ENCODE measurements at regions not wholly inside any gene's neighbourhood (a gene's known extent, or its start where the extent isn't known, plus 50 kb on each side); places are given as distances from the start of the nearest gene placed in this dataset.

DNA sequence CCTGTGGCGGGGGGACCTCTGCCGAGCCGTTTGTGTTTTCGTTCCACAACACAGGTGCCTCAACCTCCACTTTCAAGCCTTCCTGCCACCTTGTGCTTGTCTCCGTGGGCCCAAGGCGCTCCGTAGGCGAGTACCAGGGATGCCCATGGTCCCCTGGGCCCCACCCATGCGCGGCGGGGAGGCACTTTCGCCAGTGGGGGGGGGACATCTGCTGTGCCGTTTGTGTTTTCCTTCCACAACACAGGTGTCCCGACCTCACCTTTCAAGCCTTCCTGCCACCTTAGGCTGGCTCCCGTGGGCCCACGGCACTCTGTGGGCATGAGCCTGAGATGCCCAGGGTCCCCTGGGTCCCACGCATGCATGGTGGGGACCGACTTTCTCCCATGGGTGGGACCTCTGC, 335.9 kb downstream of the ALG10 start:
- Histone ChIP-seq H3K4me3 (ENCODE audit: low read length in 3 of 3) (no peak overlapping the region), H3K9me3 (ENCODE audit: control insufficient read depth in 3 of 3, low read length in 3 of 3) (peaks cover 0 to 15% (median 0%) of the 10 kb centered on the region in 3 donors), H3K4me1 (ENCODE audit: control insufficient read depth in 3 of 3, insufficient read depth in 3 of 3, low read length in 3 of 3) (no peaks in the 10 kb centered on the region), H3K9ac (ENCODE audit: low read depth in 1 of 3, low read length in 3 of 3) (no peak overlapping the region), H3K36me3 (ENCODE audit: control insufficient read depth in 3 of 3, insufficient read depth in 3 of 3, low read length in 3 of 3) (no peaks in the 10 kb centered on the region), H3K27me3 (ENCODE audit: control insufficient read depth in 3 of 3, insufficient read depth in 3 of 3, low read length in 3 of 3) (peaks cover 0 to 6% (median 6%) of the 10 kb centered on the region in 3 donors), H3K27ac (ENCODE audit: low read depth, low read length) (no peak overlapping the region)

- Histone ChIP-seq H3K27me3 (ENCODE audit: control insufficient read depth in 3 of 3, insufficient read depth in 3 of 3, low read length in 3 of 3) (no peaks in the 10 kb centered on the region), H3K4me1 (ENCODE audit: control insufficient read depth in 3 of 3, insufficient read depth in 3 of 3, low read length in 3 of 3) (no peaks in the 10 kb centered on the region), H3K9me3 (ENCODE audit: control insufficient read depth in 3 of 3, low read length in 3 of 3) (peaks cover 0 to 11% (median 2%) of the 10 kb centered on the region in 3 donors), H3K36me3 (ENCODE audit: control insufficient read depth in 3 of 3, insufficient read depth in 3 of 3, low read length in 3 of 3) (no peaks in the 10 kb centered on the region), H3K4me3 (ENCODE audit: low read length in 3 of 3) (no peak overlapping the region), H3K27ac (ENCODE audit: low read depth, low read length) (no peak overlapping the region), H3K9ac (ENCODE audit: low read depth in 1 of 3, low read length in 3 of 3) (no peak overlapping the region)
Measured at GRCh38 chr12:34361721-34362316, 339.5 kb downstream of the ALG10 start.

GRCh38 chr12:34363050-34363673, 340.9 kb downstream of the ALG10 start:
- Histone ChIP-seq H3K9ac (ENCODE audit: low read depth in 1 of 3, low read length in 3 of 3) (no peak overlapping the region), H3K36me3 (ENCODE audit: control insufficient read depth in 3 of 3, insufficient read depth in 3 of 3, low read length in 3 of 3) (no peaks in the 10 kb centered on the region), H3K4me3 (ENCODE audit: low read length in 3 of 3) (no peak overlapping the region), H3K4me1 (ENCODE audit: control insufficient read depth in 3 of 3, insufficient read depth in 3 of 3, low read length in 3 of 3) (no peaks in the 10 kb centered on the region), H3K27me3 (ENCODE audit: control insufficient read depth in 3 of 3, insufficient read depth in 3 of 3, low read length in 3 of 3) (no peaks in the 10 kb centered on the region), H3K27ac (ENCODE audit: low read depth, low read length) (no peak overlapping the region), H3K9me3 (ENCODE audit: control insufficient read depth in 3 of 3, low read length in 3 of 3) (peaks cover 0 to 13% (median 3%) of the 10 kb centered on the region in 3 donors)

DNA sequence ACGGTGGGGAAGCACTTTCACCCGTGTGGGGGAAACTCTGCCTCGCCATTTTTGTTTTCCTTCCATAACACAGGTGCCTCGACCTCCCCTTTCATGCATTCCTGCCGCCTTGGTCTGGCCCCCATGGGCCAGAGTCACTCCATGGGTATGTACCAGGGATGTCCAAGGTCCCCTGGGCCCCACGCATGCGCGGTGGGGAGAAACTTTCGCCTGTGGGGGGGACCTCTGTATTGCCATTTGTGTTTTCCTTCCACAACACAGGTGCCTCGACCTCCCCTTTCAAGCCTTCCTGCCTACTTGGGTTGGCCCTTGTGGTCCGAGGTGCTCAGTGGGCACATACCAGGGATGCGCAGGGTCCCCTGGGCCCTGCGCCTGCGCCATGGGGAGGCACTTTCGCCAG, 345.8 kb downstream of the ALG10 start:
- no peaks in the 10 kb centered on the region for H3K27me3 ChIP-seq (ENCODE audit: control insufficient read depth in 3 of 3, insufficient read depth in 3 of 3, low read length in 3 of 3)
- H3K36me3 ChIP-seq (ENCODE audit: control insufficient read depth in 3 of 3, insufficient read depth in 3 of 3, low read length in 3 of 3) = no peaks in the 10 kb centered on the region
- no peaks in the 10 kb centered on the region for H3K4me1 ChIP-seq (ENCODE audit: control insufficient read depth in 3 of 3, insufficient read depth in 3 of 3, low read length in 3 of 3)
- H3K27ac ChIP-seq (ENCODE audit: low read depth, low read length) = no peak overlapping the region
- H3K9me3 ChIP-seq (ENCODE audit: control insufficient read depth in 3 of 3, low read length in 3 of 3) = peaks cover 0 to 16% (median 7%) of the 10 kb centered on the region in 3 donors
- no peak overlapping the region for H3K9ac ChIP-seq (ENCODE audit: low read depth in 1 of 3, low read length in 3 of 3)
- no peak overlapping the region for H3K4me3 ChIP-seq (ENCODE audit: low read length in 3 of 3)

GRCh38 chr12:34371050-34371449, 348.8 kb downstream of the ALG10 start:
- H3K9ac ChIP-seq (ENCODE audit: low read depth in 1 of 3, low read length in 3 of 3) = no peak overlapping the region
- no peak overlapping the region for H3K4me3 ChIP-seq (ENCODE audit: low read length in 3 of 3)
- no peak overlapping the region for H3K27ac ChIP-seq (ENCODE audit: low read depth, low read length)
- H3K9me3 ChIP-seq (ENCODE audit: control insufficient read depth in 3 of 3, low read length in 3 of 3) = peaks cover 0 to 14% (median 9%) of the 10 kb centered on the region in 3 donors
- no peaks in the 10 kb centered on the region for H3K36me3 ChIP-seq (ENCODE audit: control insufficient read depth in 3 of 3, insufficient read depth in 3 of 3, low read length in 3 of 3)
- H3K4me1 ChIP-seq (ENCODE audit: control insufficient read depth in 3 of 3, insufficient read depth in 3 of 3, low read length in 3 of 3) = no peaks in the 10 kb centered on the region
- H3K27me3 ChIP-seq (ENCODE audit: control insufficient read depth in 3 of 3, insufficient read depth in 3 of 3, low read length in 3 of 3) = no peaks in the 10 kb centered on the region

- H3K36me3 ChIP-seq (ENCODE audit: control insufficient read depth in 3 of 3, insufficient read depth in 3 of 3, low read length in 3 of 3) = no peaks in the 10 kb centered on the region
- no peak overlapping the region for H3K9ac ChIP-seq (ENCODE audit: low read depth in 1 of 3, low read length in 3 of 3)
- H3K9me3 ChIP-seq (ENCODE audit: control insufficient read depth in 3 of 3, low read length in 3 of 3) = peaks cover 0 to 16% (median 7%) of the 10 kb centered on the region in 3 donors
- H3K27me3 ChIP-seq (ENCODE audit: control insufficient read depth in 3 of 3, insufficient read depth in 3 of 3, low read length in 3 of 3) = no peaks in the 10 kb centered on the region
- no peak overlapping the region for H3K27ac ChIP-seq (ENCODE audit: low read depth, low read length)
- H3K4me3 ChIP-seq (ENCODE audit: low read length in 3 of 3) = no peak overlapping the region
- no peaks in the 10 kb centered on the region for H3K4me1 ChIP-seq (ENCODE audit: control insufficient read depth in 3 of 3, insufficient read depth in 3 of 3, low read length in 3 of 3)
Measured at GRCh38 chr12:34372003-34372402, 349.7 kb downstream of the ALG10 start.

- Histone ChIP-seq H3K27me3 (ENCODE audit: control insufficient read depth in 3 of 3, insufficient read depth in 3 of 3, low read length in 3 of 3) (no peaks in the 10 kb centered on the region), H3K4me3 (ENCODE audit: low read length in 3 of 3) (no peak overlapping the region), H3K9me3 (ENCODE audit: control insufficient read depth in 3 of 3, low read length in 3 of 3) (peaks cover 0 to 15% (median 7%) of the 10 kb centered on the region in 3 donors), H3K36me3 (ENCODE audit: control insufficient read depth in 3 of 3, insufficient read depth in 3 of 3, low read length in 3 of 3) (no peaks in the 10 kb centered on the region), H3K9ac (ENCODE audit: low read depth in 1 of 3, low read length in 3 of 3) (no peak overlapping the region), H3K4me1 (ENCODE audit: control insufficient read depth in 3 of 3, insufficient read depth in 3 of 3, low read length in 3 of 3) (no peaks in the 10 kb centered on the region), H3K27ac (ENCODE audit: low read depth, low read length) (no peak overlapping the region)
Measured at GRCh38 chr12:34373926-34374325, 351.6 kb downstream of the ALG10 start.

DNA sequence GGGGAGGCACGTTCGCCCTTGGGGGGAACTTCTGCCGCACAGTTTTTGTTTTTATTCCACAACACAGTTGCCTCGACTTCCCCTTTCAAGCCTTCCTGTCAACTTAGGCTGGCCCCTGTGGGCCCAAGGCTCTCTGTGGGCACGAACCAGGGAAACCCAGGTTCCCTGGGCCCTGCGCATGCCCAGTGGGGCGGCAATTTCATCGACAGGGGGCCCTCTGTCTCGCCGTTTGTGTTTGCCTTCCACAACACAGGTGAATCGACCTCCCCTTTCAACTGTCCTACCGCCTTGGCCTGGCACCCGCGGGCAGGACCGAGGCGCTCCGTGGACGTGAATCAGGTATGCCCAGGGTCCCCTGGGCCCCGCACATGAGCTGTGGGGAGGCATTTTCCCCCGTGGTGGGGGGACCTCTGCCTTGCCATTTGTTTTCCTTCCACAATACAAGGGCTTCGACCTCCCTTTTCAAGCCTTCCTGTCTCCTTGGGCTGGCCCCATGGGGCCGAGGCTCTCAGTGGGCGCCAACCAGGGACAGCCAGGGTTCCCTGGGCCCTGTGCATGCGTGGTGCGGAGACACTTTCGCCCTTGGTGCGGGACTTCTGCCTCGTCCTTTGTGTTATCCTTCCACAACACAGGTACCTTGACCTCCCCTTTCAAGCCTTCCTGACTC, 354.0 kb downstream of the ALG10 start:
- no peaks in the 10 kb centered on the region for H3K27me3 ChIP-seq (ENCODE audit: control insufficient read depth in 3 of 3, insufficient read depth in 3 of 3, low read length in 3 of 3)
- H3K4me1 ChIP-seq (ENCODE audit: control insufficient read depth in 3 of 3, insufficient read depth in 3 of 3, low read length in 3 of 3) = no peaks in the 10 kb centered on the region
- H3K27ac ChIP-seq (ENCODE audit: low read depth, low read length) = no peak overlapping the region
- H3K4me3 ChIP-seq (ENCODE audit: low read length in 3 of 3) = no peak overlapping the region
- H3K9ac ChIP-seq (ENCODE audit: low read depth in 1 of 3, low read length in 3 of 3) = no peak overlapping the region
- no peaks in the 10 kb centered on the region for H3K36me3 ChIP-seq (ENCODE audit: control insufficient read depth in 3 of 3, insufficient read depth in 3 of 3, low read length in 3 of 3)
- peaks cover 0 to 17% (median 10%) of the 10 kb centered on the region in 3 donors for H3K9me3 ChIP-seq (ENCODE audit: control insufficient read depth in 3 of 3, low read length in 3 of 3)

- H3K27me3 ChIP-seq (ENCODE audit: control insufficient read depth in 3 of 3, insufficient read depth in 3 of 3, low read length in 3 of 3) = no peaks in the 10 kb centered on the region
- peaks cover 0 to 22% (median 8%) of the 10 kb centered on the region in 3 donors for H3K9me3 ChIP-seq (ENCODE audit: control insufficient read depth in 3 of 3, low read length in 3 of 3)
- no peak overlapping the region for H3K27ac ChIP-seq (ENCODE audit: low read depth, low read length)
- H3K4me1 ChIP-seq (ENCODE audit: control insufficient read depth in 3 of 3, insufficient read depth in 3 of 3, low read length in 3 of 3) = no peaks in the 10 kb centered on the region
- H3K9ac ChIP-seq (ENCODE audit: low read depth in 1 of 3, low read length in 3 of 3) = no peak overlapping the region
- H3K4me3 ChIP-seq (ENCODE audit: low read length in 3 of 3) = no peak overlapping the region
- H3K36me3 ChIP-seq (ENCODE audit: control insufficient read depth in 3 of 3, insufficient read depth in 3 of 3, low read length in 3 of 3) = no peaks in the 10 kb centered on the region
Measured at GRCh38 chr12:34377243-34378035, 355.1 kb downstream of the ALG10 start.

All from skeletal muscle tissue (tissue), 3 donors.